Endothelial cell of umbilical vein (primary cell): ENCODE measurements at regions not wholly inside any gene's neighbourhood (a gene's known extent, or its start where the extent isn't known, plus 50 kb on each side); places are given as distances from the start of the nearest gene placed in this dataset.

Experiments
- BruUV-seq: library from RNA; stranded (reverse); fragments of 400-500 nt; replicated peaks from 2 replicates; lab custom pipeline; 2021; lab: Mats Ljungman, UMichigan
- CTCF ChIA-PET: fragments of 300-600, 350-600 bp; sonication (Branson Sonifier 250); formaldehyde crosslinking; loops from one replicate; lab custom pipeline; 2021; ENCODE audit warnings: antibody characterized with exemption, inconsistent platforms; lab: Charles Lee
- POLR2A ChIA-PET: fragments of 300-600, 350-600 bp; sonication (Branson Sonifier 250); formaldehyde crosslinking; loops from one replicate; lab custom pipeline; 2021; ENCODE audit warnings: antibody characterized with exemption, inconsistent platforms; lab: Charles Lee
- DNase-seq: peaks from one replicate; pipeline ENCODE4 v3.0.0-alpha.2; 2011; ENCODE audit warnings: low read depth, low spot score
- FAIRE-seq: peaks from 2 replicates; lab custom pipeline; 2011; peaks lifted over from hg19 to GRCh38; lab: Jason Lieb, UNC
- H2AFZ ChIP-seq: 2 replicates; pipeline ENCODE4 v1.6.0; 2012; ENCODE audit warnings: low read depth, low read length, control low read depth, inconsistent platforms
- H3K27ac ChIP-seq: 2 replicates; pipeline ENCODE4 v1.5.1; 2011; ENCODE audit warnings: low read depth, mild to moderate bottlenecking, control low read depth, low read length, moderate library complexity; ENCODE audit not compliant: insufficient read depth
- H3K27me3 ChIP-seq, 2 experiments: 2 replicates each; pipeline versions ENCODE4 v1.6.0 to v1.6.1; 2011; ENCODE audit warnings: low read length in 2 of 2, mixed read lengths in 1 of 2; ENCODE audit not compliant: control insufficient read depth in 2 of 2, insufficient read depth in 2 of 2
- H3K36me3 ChIP-seq, 2 experiments: 2 replicates in 1 of 2; 3 replicates in 1 of 2; pipeline ENCODE4 v1.5.1; 2011; ENCODE audit warnings: low read length in 2 of 2, mild to moderate bottlenecking in 1 of 2, moderate library complexity in 1 of 2; ENCODE audit not compliant: control insufficient read depth in 2 of 2, insufficient read depth in 2 of 2; ENCODE audit errors: extremely low read depth in 1 of 2
- H3K4me1 ChIP-seq: 3 replicates; pipeline ENCODE4 v1.5.1; 2011; ENCODE audit warnings: mild to moderate bottlenecking, low read length; ENCODE audit not compliant: control insufficient read depth, insufficient read depth; ENCODE audit errors: extremely low read depth
- H3K4me2 ChIP-seq: 2 replicates; pipeline ENCODE4 v1.6.1; 2011; ENCODE audit warnings: low read length, control low read depth, mixed read lengths; ENCODE audit not compliant: insufficient read depth
- H3K4me3 ChIP-seq, 3 experiments: fragments of 200-600 bp in 1 of 3; sonication (generic), shearing (Covaris generic) in 1 of 3; replicated peaks in 1 of 3; 2 replicates each; pipeline ENCODE4 v1.5.1; 2011 to 2016; ENCODE audit warnings: control low read depth in 3 of 3, low read length in 3 of 3, mild to moderate bottlenecking in 2 of 3, inconsistent platforms in 1 of 3, low read depth in 1 of 3, moderate library complexity in 1 of 3; ENCODE audit not compliant: insufficient read depth in 1 of 3
- H3K79me2 ChIP-seq: 2 replicates; pipeline ENCODE4 v1.6.0; 2012; ENCODE audit warnings: low read length, inconsistent platforms; ENCODE audit not compliant: control insufficient read depth, insufficient read depth
- H3K9ac ChIP-seq: replicated peaks from 2 replicates; pipeline ENCODE3; 2011; ENCODE audit warnings: low read length, control low read depth; ENCODE audit not compliant: insufficient read depth; ENCODE audit errors: extremely low read depth
- H3K9me1 ChIP-seq: replicated peaks from 3 replicates; pipeline ENCODE4 v1.6.0; 2011; ENCODE audit warnings: mild to moderate bottlenecking, low read length; ENCODE audit not compliant: control insufficient read depth, insufficient read depth; ENCODE audit errors: extremely low read depth
- H3K9me3 ChIP-seq: replicated peaks from 2 replicates; pipeline ENCODE4 v1.5.1; 2012; ENCODE audit warnings: low read length, inconsistent platforms; ENCODE audit not compliant: control insufficient read depth, insufficient read depth
- H4K20me1 ChIP-seq: replicated peaks from 2 replicates; pipeline ENCODE3; 2011; ENCODE audit warnings: mild to moderate bottlenecking, low read length; ENCODE audit not compliant: control insufficient read depth, insufficient read depth; ENCODE audit errors: extremely low read depth
- EZH2 ChIP-seq: IDR thresholded peaks from 2 replicates; pipeline ENCODE4 v1.6.1; 2012; ENCODE audit warnings: borderline replicate concordance, low read depth, mild to moderate bottlenecking, moderate library complexity, low read length, inconsistent platforms; ENCODE audit not compliant: severe bottlenecking
- GATA2 ChIP-seq: IDR thresholded peaks from 2 replicates; pipeline ENCODE4 v1.7.0; 2011; ENCODE audit warnings: low read depth, mild to moderate bottlenecking, moderate library complexity, mixed read lengths, low read length; ENCODE audit not compliant: insufficient read length, insufficient read depth
- JUN ChIP-seq: IDR thresholded peaks from 2 replicates; pipeline ENCODE4 v1.6.1; 2011; ENCODE audit warnings: borderline replicate concordance, low read depth; ENCODE audit not compliant: insufficient read length, insufficient read depth
- MAX ChIP-seq: IDR thresholded peaks from 2 replicates; pipeline ENCODE4 v1.6.1; 2011; ENCODE audit not compliant: insufficient read depth, insufficient read length
- MYC ChIP-seq: IDR thresholded peaks from one replicate; pipeline ENCODE4 v1.6.1; 2011; ENCODE audit warnings: mild to moderate bottlenecking, low read depth, low read length
- POLR2A ChIP-seq: IDR thresholded peaks from 2 replicates; pipeline ENCODE4 v1.6.1; 2012; ENCODE audit warnings: low read depth, mild to moderate bottlenecking, control low read depth, low read length
- POLR2AphosphoS5 ChIP-seq: IDR thresholded peaks from 2 replicates; pipeline ENCODE4 v1.6.1; 2012; ENCODE audit warnings: low read depth, mild to moderate bottlenecking, control low read depth, low read length, moderate library complexity; ENCODE audit not compliant: insufficient read depth
- dilution Hi-C: fragments of 300-500 bp; cut with MboI; formaldehyde crosslinking; loops from one replicate; pipeline ENCODE4 v1.15.0; 2019; ENCODE audit warnings: low sequenced_read_pairs; ENCODE audit not compliant: extremely low pct_ligation_motif_present
- intact Hi-C: fragments of 100-400 bp; cut with micrococcal nuclease; formaldehyde crosslinking; loops from one replicate; pipeline ENCODE4 v1.10.0; 2022

- FAIRE-seq (no peak), DNase-seq (no peak)
- dilution Hi-C loops: no loop called here
- Histone ChIP-seq H3K79me2 (no peaks in the 10 kb centered on the region), H3K27me3 (peaks cover 4 to 24% of the 10 kb centered on the region in 2 experiments), H3K27ac (no peak overlapping the region), H3K9me1 (no peaks in the 10 kb centered on the region), H3K4me2 (no peak overlapping the region), H3K9me3 (no peaks in the 10 kb centered on the region), H4K20me1 (no peaks in the 10 kb centered on the region), H2AFZ (no peak overlapping the region), H3K4me3 (no peak overlapping the region), H3K36me3 (no peaks in the 10 kb centered on the region), H3K9ac (no peak overlapping the region), H3K4me1 (no peaks in the 10 kb centered on the region)
- BruUV-seq: no TSS peak
- CTCF ChIA-PET: interaction anchor here (3.9 to 5.4 kb wide), 2 partner anchors 147 to 156 kb away, joined by 77 to 96 read pairs; no protein-coding TSS in a partner anchor
- POLR2A ChIA-PET: no interaction called here
- intact Hi-C loops: loop anchor here (5.0 kb wide), 1 partner anchor 249 kb away; the partner anchor contains the start of gene BBX
- TF ChIP-seq POLR2AphosphoS5 (no peak), MYC (no peak), MAX (no peak)
Measured at GRCh38 chr3:107273771-107274170, 103.5 kb upstream of the CCDC54 start.

GRCh38 chr3:107275511-107275910 is 101.7 kb upstream of the CCDC54 start:
- dilution Hi-C loops (no loop called here), intact Hi-C loops (no loop called here)
- Histone ChIP-seq H3K27ac (no peak overlapping the region), H3K4me3 (no peak overlapping the region), H3K4me2 (no peak overlapping the region), H3K79me2 (no peaks in the 10 kb centered on the region), H3K27me3 (peaks cover 4 to 23% of the 10 kb centered on the region in 2 experiments), H3K4me1 (no peaks in the 10 kb centered on the region), H3K9me1 (no peaks in the 10 kb centered on the region), H2AFZ (no peak overlapping the region), H3K36me3 (no peaks in the 10 kb centered on the region), H3K9ac (no peak overlapping the region), H4K20me1 (no peaks in the 10 kb centered on the region), H3K9me3 (no peaks in the 10 kb centered on the region)
- DNase-seq (no peak), FAIRE-seq (no peak)
- BruUV-seq: no TSS peak
- TF ChIP-seq MAX: no peak
- TF ChIP-seq POLR2A: no peak
- no peak for TF ChIP-seq EZH2
- TF ChIP-seq JUN: no peak
- TF ChIP-seq POLR2AphosphoS5: no peak
- no peak for TF ChIP-seq GATA2
- ChIA-PET POLR2A (no interaction called here), CTCF (interaction anchor here (1.3 to 5.4 kb wide), 2 partner anchors 146 to 155 kb away, joined by 11 to 77 read pairs; no protein-coding TSS in a partner anchor)
